PC-3 (cell line): ENCODE measurements at regions not wholly inside any gene's neighbourhood (a gene's known extent, or its start where the extent isn't known, plus 50 kb on each side); places are given as distances from the start of the nearest gene placed in this dataset.

Source experiments
- ATAC-seq: fragments of 200-7000 bp; cut with Tn5 transposase; 2 replicates; pipeline ENCODE4 v1.9.1; 2020; ENCODE audit warnings: mild to moderate bottlenecking, moderate library complexity
- BruUV-seq: library from RNA; stranded (reverse); fragments of 400-500 nt; replicated peaks from 2 replicates; lab custom pipeline; 2021; lab: Mats Ljungman, UMichigan
- CTCF ChIA-PET: fragments of 300-600 bp; sonication (Branson Sonifier 250); formaldehyde crosslinking; loops from one replicate; lab custom pipeline; 2022; ENCODE audit warnings: antibody characterized with exemption; lab: Charles Lee
- POLR2A ChIA-PET: fragments of 300-600 bp; sonication (Branson Sonifier 250); formaldehyde crosslinking; loops from one replicate; lab custom pipeline; 2022; ENCODE audit warnings: antibody characterized with exemption; ENCODE audit not compliant: unreplicated experiment; lab: Charles Lee
- DNase-seq: peaks from one replicate; pipeline ENCODE4 v3.0.0-alpha.2; 2015
- H2AFZ ChIP-seq: fragments of 300-600 bp; sonication (generic); 2 replicates; pipeline ENCODE4 v1.6.0; 2016; ENCODE audit warnings: antibody characterized with exemption, low read length
- H3F3A ChIP-seq: fragments of 300-600 bp; sonication (generic); one replicate; pipeline ENCODE4 v1.6.0; 2017; ENCODE audit warnings: antibody characterized with exemption, low read length, control low read depth, mild to moderate bottlenecking; ENCODE audit not compliant: unreplicated experiment
- H3K27ac ChIP-seq: fragments of 300-600 bp; sonication (generic); 2 replicates; pipeline ENCODE4 v1.5.1; 2016; ENCODE audit warnings: mild to moderate bottlenecking, low read length
- H3K27me3 ChIP-seq: fragments of 300-600 bp; sonication (generic); 2 replicates; pipeline ENCODE4 v1.6.1; 2016; ENCODE audit warnings: low read length, mixed read lengths
- H3K36me3 ChIP-seq: fragments of 300-600 bp; sonication (generic); 2 replicates; pipeline ENCODE4 v1.6.1; 2016; ENCODE audit warnings: low read depth, mixed run types, low read length, mixed read lengths
- H3K4me1 ChIP-seq: fragments of 300-600 bp; sonication (generic); 2 replicates; pipeline ENCODE4 v1.5.1; 2016; ENCODE audit warnings: low read length; ENCODE audit not compliant: insufficient read depth
- H3K4me2 ChIP-seq: fragments of 300-600 bp; sonication (generic); 2 replicates; pipeline ENCODE4 v1.6.0; 2016; ENCODE audit warnings: low read length
- H3K4me3 ChIP-seq: fragments of 300-600 bp; sonication (generic); 2 replicates; pipeline ENCODE4 v1.5.1; 2016; ENCODE audit warnings: mild to moderate bottlenecking, low read length, mixed read lengths
- H3K79me2 ChIP-seq: fragments of 300-600 bp; sonication (generic); 2 replicates; pipeline ENCODE4 v1.6.1; 2017; ENCODE audit warnings: low read length, mixed read lengths
- H3K9ac ChIP-seq: fragments of 300-600 bp; sonication (generic); 2 replicates; pipeline ENCODE4 v1.6.0; 2016; ENCODE audit warnings: mild to moderate bottlenecking, low read length
- H3K9me2 ChIP-seq: fragments of 300-600 bp; sonication (generic); replicated peaks from 2 replicates; pipeline ENCODE4 v1.6.1; 2016; ENCODE audit warnings: mixed run types, low read length, mixed read lengths
- H3K9me3 ChIP-seq: fragments of 300-600 bp; sonication (generic); 2 replicates; pipeline ENCODE4 v1.6.1; 2016; ENCODE audit warnings: low read length, mixed read lengths
- H4K20me1 ChIP-seq: fragments of 300-600 bp; sonication (generic); 2 replicates; pipeline ENCODE4 v1.6.1; 2016; ENCODE audit warnings: low read length, mixed read lengths
- EZH2 ChIP-seq: fragments of 300-600 bp; sonication (generic); IDR thresholded peaks from one replicate; pipeline ENCODE4 v1.6.1; 2017; ENCODE audit warnings: antibody characterized with exemption, mild to moderate bottlenecking, low read length; ENCODE audit not compliant: unreplicated experiment
- EZH2phosphoT487 ChIP-seq: fragments of 300-600 bp; sonication (generic); IDR thresholded peaks from 2 replicates; pipeline ENCODE4 v1.6.1; 2018; ENCODE audit warnings: mild to moderate bottlenecking, antibody characterized with exemption, low read length, borderline replicate concordance
- intact Hi-C: fragments of 100-400 bp; cut with micrococcal nuclease; formaldehyde crosslinking; loops from 2 replicates; pipeline ENCODE4 v1.9.0; 2023
- TF ChIP-seq, protein P1 (sequence below): fragments of 300-600 bp; sonication (generic); conservative IDR thresholded peaks from 2 replicates; pipeline ENCODE4 v1.5.1; 2017; ENCODE audit warnings: antibody characterized with exemption, low read depth, mild to moderate bottlenecking, low read length

DNA sequence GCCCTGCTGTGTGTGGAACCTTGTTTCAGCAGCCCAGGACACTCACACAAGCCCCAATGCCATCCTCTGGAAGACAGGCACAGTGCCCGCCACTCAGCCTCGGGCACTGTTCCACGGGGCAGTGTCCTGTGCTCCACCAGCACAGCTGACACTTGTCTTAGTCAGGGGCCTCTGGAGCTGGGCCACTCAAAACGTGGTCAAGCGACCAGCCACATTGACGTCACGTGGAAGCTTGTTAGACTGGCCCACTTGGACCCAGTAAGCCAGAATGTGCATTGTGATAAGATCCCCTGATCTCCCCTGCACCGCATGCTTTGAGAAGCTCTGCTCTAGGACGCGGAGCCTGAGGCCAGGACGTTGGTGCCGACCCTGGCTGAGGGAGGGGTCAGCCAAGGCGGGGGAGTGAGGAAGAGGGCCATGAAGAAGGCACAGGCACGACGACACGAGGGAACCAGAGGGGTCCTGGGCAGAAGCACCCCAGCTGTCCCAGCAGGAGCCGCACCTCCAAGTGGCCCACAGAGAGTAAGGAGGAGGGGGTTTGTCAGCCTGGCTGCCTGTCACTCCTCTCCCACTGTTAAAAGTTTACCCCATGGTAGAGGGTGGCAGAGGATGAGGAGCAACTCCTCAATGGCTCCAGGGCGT, 64.6 kb downstream of the LINC01488 start:
- CTCF ChIA-PET = no interaction called here
- no peak overlapping the region for H2AFZ ChIP-seq
- BruUV-seq = no TSS peak

DNA sequence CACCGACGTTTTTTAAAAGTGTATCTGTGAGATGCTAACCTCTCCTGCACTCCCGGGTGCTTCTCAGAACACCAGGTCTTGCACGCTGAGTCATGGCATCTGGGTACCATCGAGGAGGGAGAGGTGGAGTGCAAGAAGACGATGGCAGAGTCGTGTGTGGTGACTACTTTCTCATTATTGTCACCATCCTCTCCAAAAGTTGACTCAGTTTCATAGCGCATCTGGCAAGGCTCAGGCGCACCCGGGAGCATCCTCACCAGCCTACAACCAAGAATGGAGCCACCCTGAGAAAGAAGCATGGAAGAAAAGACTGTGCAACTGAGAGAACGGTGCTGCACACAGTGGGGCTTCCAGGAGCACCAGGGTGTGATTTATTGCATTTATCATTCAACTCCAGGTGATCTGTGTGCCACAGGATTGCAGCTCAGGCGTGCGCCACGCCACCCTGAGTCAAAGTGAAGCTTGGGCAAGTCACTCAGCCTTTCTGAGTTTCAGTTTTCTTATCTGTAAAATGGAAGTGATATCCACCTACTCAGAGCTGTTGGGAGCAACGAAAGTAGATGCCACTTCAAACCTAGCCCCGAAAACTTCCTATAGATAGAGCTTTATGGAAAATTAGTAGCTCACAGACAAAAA, 65.4 kb downstream of the LINC01488 start:
- Histone ChIP-seq H3K36me3 (no peaks in the 10 kb centered on the region), H3K9me2 (no peaks in the 10 kb centered on the region), H3K4me3 (no peak overlapping the region), H3K4me1 (peaks cover 1% of the 10 kb centered on the region; the same call in 1 of the 2 replicates), H2AFZ (no peak overlapping the region), H3F3A (no peaks in the 10 kb centered on the region), H3K9ac (no peak overlapping the region), H3K27me3 (no peaks in the 10 kb centered on the region), H4K20me1 (no peaks in the 10 kb centered on the region), H3K9me3 (0 out of 2 replicates have a peak, but pooled peaks cover 4% of the 10 kb centered on the region), H3K79me2 (no peaks in the 10 kb centered on the region), H3K27ac (no peak overlapping the region), H3K4me2 (no peak overlapping the region)
- ChIA-PET POLR2A (no interaction called here), CTCF (no interaction called here)
- intact Hi-C loops = no loop called here
- BruUV-seq = no TSS peak
- DNase-seq (no peak), ATAC-seq (no peak)
- TF ChIP-seq EZH2 (no peak), EZH2phosphoT487 (no peak)
- TF ChIP-seq, protein P1, sequence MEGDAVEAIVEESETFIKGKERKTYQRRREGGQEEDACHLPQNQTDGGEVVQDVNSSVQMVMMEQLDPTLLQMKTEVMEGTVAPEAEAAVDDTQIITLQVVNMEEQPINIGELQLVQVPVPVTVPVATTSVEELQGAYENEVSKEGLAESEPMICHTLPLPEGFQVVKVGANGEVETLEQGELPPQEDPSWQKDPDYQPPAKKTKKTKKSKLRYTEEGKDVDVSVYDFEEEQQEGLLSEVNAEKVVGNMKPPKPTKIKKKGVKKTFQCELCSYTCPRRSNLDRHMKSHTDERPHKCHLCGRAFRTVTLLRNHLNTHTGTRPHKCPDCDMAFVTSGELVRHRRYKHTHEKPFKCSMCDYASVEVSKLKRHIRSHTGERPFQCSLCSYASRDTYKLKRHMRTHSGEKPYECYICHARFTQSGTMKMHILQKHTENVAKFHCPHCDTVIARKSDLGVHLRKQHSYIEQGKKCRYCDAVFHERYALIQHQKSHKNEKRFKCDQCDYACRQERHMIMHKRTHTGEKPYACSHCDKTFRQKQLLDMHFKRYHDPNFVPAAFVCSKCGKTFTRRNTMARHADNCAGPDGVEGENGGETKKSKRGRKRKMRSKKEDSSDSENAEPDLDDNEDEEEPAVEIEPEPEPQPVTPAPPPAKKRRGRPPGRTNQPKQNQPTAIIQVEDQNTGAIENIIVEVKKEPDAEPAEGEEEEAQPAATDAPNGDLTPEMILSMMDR = no peak

More for the DNA sequence above, 64.6 kb downstream of the LINC01488 start:
- POLR2A ChIA-PET = no interaction called here
- no peaks in the 10 kb centered on the region for H3F3A ChIP-seq
- H3K9me2 ChIP-seq = no peaks in the 10 kb centered on the region
- TF ChIP-seq, protein P1 = no peak
- TF ChIP-seq EZH2phosphoT487 (no peak), EZH2 (no peak)
- intact Hi-C loops = no loop called here
- H3K36me3 ChIP-seq = no peaks in the 10 kb centered on the region
- peaks cover 7% of the 10 kb centered on the region; the same call in 1 of the 2 replicates for H3K4me1 ChIP-seq
- H3K79me2 ChIP-seq = no peaks in the 10 kb centered on the region
- no peak overlapping the region for H3K9ac ChIP-seq
- H3K4me3 ChIP-seq = no peak overlapping the region
- ATAC-seq = no peak
- H4K20me1 ChIP-seq = no peaks in the 10 kb centered on the region
- no peak for DNase-seq
- 0 out of 2 replicates have a peak, but pooled peaks cover 4% of the 10 kb centered on the region for H3K9me3 ChIP-seq
- no peak overlapping the region for H3K27ac ChIP-seq
- no peaks in the 10 kb centered on the region for H3K27me3 ChIP-seq
- no peak overlapping the region for H3K4me2 ChIP-seq

GRCh38 chr11:69550846-69551245, 69.4 kb downstream of the LINC01488 start:
- Histone ChIP-seq H3K4me2 (no peak overlapping the region), H3K9me2 (no peaks in the 10 kb centered on the region), H4K20me1 (no peaks in the 10 kb centered on the region), H3K27me3 (no peaks in the 10 kb centered on the region), H3K9ac (no peak overlapping the region), H3F3A (no peaks in the 10 kb centered on the region), H3K9me3 (0 out of 2 replicates have a peak, but pooled peaks cover 4% of the 10 kb centered on the region), H2AFZ (no peak overlapping the region), H3K79me2 (no peaks in the 10 kb centered on the region), H3K36me3 (no peaks in the 10 kb centered on the region), H3K4me1 (no peaks in the 10 kb centered on the region), H3K27ac (no peak overlapping the region), H3K4me3 (no peak overlapping the region)
- TF ChIP-seq EZH2 = no peak
- no peak for TF ChIP-seq EZH2phosphoT487
- TF ChIP-seq, protein P1 = no peak
- DNase-seq = no peak
- intact Hi-C loops = no loop called here
- ChIA-PET POLR2A (no interaction called here), CTCF (no interaction called here)
- BruUV-seq = no TSS peak
- ATAC-seq = no peak
